GM19099 (cell line): ENCODE measurements at regions not wholly inside any gene's neighbourhood (a gene's known extent, or its start where the extent isn't known, plus 50 kb on each side); places are given as distances from the start of the nearest gene placed in this dataset.

Source experiments
- POLR2A ChIP-seq: IDR thresholded peaks from 3 replicates; pipeline ENCODE4 v1.6.1; 2011; ENCODE audit warnings: low read depth; ENCODE audit not compliant: insufficient read length; ENCODE audit errors: extremely low read depth

GRCh38 chr21:43275421-43276211, 106.8 kb downstream of the CRYAA start:
- no peak for TF ChIP-seq POLR2A

GRCh38 chr21:43274946-43275310, 106.1 kb downstream of the CRYAA start:
- TF ChIP-seq POLR2A, result no peak

GRCh38 chr21:43274022-43274945, 105.5 kb downstream of the CRYAA start:
- no peak for TF ChIP-seq POLR2A

- TF ChIP-seq POLR2A, result no peak
These were observed 104.9 kb downstream of the CRYAA start for GRCh38 chr21:43273708-43274021.

GRCh38 chr21:43273016-43273707, 104.4 kb downstream of the CRYAA start:
- TF ChIP-seq POLR2A, result no peak

- no peak for TF ChIP-seq POLR2A
These were observed 103.8 kb downstream of the CRYAA start for GRCh38 chr21:43272591-43272990.

GRCh38 chr21:43271452-43272020, 102.7 kb downstream of the CRYAA start:
- TF ChIP-seq POLR2A, result no peak

- no peak for TF ChIP-seq POLR2A
These were observed 102.0 kb downstream of the CRYAA start for GRCh38 chr21:43270800-43271301.

- no peak for TF ChIP-seq POLR2A
These were observed 101.3 kb downstream of the CRYAA start for GRCh38 chr21:43269957-43270705.

- no peak for TF ChIP-seq POLR2A
These were observed 100.6 kb downstream of the CRYAA start for GRCh38 chr21:43269440-43269839.

GRCh38 chr21:43268804-43269186, 100.0 kb downstream of the CRYAA start:
- TF ChIP-seq POLR2A, result no peak

GRCh38 chr21:43268086-43268803, 99.4 kb downstream of the CRYAA start:
- no peak for TF ChIP-seq POLR2A

GRCh38 chr21:43267391-43268085, 98.7 kb downstream of the CRYAA start:
- no peak for TF ChIP-seq POLR2A
